Stimulated activated CD4-positive, alpha-beta T cell treated with anti-CD3 and anti-CD28 coated beads, Interleukin-12 subunit alpha, Interleukin-12 subunit beta, amount 100 ng/mL, for 4 hours (primary cell): ENCODE measurements at regions not wholly inside any gene's neighbourhood (a gene's known extent, or its start where the extent isn't known, plus 50 kb on each side); places are given as distances from the start of the nearest gene placed in this dataset.

Source experiments
- DNase-seq: peaks from one replicate; pipeline ENCODE4 v3.0.0-alpha.2; 2020

DNA sequence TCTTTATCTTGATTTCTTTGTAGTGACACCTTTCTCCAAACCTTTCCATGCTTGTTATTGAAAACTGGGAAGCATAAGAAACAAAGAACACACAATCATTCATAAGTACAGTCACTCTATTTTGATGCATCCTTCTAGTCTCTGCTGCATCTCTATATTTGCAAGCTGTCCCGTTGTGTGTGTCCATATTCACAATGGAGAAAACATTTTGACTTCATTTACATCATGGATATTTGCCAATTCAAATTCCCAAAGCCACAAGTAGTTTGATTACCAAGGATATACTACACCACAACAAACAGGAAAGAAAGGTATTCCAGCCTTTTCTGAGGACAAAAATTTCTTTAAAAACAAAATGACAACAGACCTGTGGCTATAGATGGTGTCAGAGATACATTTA, 673.8 kb downstream of the STIM2 start:
- no peak for DNase-seq

DNA sequence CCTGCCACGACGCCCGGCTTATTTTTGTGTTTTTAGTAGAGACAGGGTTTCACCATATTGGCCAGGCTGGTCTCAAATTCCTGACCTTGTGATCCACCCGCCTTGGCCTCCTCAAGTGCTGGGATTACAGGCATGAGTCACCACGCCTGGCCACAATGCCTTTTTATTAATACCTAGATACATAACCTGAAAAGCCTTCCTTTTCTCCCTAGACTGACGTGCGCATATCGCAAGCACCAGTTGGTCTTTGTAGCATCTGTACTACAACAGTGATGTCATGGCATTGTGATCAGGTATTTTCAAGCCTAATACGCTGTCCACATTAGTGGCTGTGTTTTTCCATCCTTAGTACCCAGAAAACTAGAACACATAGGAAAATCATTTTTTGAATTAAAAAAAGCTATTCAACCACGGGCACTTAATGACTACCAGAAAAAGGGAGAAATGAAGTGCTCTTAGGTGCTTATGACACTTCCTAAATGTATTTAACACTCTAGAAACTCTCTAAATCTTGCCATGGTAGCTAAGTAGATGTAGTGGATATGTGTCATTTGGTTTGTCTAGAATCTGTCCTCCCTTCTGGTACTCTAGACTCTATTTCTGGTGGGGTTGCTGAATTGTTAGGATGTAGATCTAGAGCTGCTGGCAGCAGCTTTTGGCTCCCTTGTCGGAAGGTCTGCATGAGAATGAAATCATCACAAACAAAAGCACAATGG, 707.8 kb downstream of the STIM2 start:
- no peak for DNase-seq

DNA sequence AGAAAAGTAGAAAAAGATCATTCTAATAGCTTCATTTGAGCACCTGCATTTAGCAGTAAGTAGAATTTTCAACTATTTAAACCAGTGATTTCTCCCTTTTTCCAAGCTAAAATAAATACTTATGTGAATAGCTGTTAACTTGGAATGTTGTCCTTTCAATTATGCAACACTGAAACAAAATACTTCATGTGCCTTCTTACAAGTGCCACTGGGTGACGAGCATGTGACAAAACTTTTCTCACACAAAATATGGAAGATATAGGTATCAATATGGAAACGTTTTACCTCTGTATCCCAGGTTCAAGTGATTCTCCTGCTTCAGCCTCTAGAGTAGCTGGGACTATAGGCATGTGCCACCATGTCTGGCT, 708.3 kb downstream of the STIM2 start:
- no peak for DNase-seq

DNA sequence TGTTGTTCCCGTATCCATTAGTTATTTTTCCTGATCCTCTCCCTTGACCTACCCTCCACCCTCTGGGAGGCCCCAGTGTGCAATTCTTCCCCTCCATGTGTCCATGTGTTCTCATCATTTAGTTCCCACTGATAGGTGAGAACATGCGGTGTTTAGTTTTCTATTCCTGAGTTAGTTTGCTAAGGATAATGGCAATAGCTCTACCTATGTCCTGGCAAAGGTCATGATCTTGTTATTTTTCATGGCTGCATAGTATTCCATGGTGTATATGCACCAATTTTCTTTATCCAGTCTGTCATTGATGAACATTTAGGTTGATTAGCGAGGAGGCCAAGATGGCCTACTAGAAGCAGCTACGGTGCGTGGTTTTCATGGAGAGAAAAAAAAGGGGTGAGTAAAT, 714.1 kb downstream of the STIM2 start:
- no peak for DNase-seq

DNA sequence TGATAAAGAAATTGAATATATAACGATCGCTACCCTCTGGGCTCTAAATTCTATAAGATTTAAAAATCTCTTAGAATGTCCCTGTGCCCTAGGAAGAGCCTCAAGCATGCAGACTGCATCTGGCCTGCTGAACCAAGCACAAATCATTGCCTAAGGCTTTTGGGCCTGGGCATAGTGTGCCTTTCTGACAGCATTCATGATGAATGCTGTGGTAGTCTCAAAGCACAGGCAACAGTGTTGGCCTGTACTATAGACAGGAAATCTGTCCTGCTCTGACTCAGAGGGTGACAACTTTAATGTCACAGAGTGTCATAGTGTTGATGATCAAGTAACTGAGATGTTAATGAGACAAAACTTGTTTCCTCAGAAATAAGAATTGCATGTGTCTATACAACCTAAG, 717.3 kb downstream of the STIM2 start:
- no peak for DNase-seq

DNA sequence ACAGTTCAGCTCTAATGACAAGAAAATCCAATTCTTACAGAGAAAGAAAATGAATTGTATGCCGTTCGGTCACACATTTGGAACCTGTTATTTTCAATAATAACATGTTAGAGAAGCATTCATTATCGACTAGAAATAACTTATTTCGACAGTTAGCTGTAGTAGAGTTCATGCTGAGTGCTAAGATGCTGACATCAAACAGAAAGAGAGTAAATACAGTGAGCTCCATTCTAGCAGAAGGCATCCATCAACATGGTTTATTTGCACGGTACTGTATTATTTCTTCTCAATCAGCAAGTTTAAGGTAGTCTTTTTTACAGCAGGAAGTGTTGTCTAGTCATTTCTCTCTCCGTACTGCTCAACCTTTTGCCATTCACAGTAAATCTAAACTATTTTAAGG, 732.1 kb downstream of the STIM2 start:
- no peak for DNase-seq

DNA sequence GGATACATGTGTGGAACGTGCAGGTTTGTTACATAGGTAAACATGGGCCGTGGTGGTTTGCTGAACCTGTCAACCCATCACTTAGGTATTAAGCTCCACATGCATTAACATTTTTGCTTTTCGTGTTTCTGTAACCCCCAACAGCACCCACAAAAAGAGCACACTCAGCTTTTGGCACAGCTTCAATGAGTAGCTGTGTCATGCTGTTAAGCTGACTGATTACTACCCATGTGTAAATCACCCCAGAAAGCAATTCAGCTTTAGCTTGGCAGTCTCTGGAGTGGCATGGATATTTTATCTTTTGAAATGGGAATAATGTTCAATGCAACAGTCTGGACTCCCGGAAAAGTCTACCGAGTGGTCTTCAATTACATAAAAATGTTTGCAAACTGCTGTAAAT, 734.3 kb downstream of the STIM2 start:
- no peak for DNase-seq

DNA sequence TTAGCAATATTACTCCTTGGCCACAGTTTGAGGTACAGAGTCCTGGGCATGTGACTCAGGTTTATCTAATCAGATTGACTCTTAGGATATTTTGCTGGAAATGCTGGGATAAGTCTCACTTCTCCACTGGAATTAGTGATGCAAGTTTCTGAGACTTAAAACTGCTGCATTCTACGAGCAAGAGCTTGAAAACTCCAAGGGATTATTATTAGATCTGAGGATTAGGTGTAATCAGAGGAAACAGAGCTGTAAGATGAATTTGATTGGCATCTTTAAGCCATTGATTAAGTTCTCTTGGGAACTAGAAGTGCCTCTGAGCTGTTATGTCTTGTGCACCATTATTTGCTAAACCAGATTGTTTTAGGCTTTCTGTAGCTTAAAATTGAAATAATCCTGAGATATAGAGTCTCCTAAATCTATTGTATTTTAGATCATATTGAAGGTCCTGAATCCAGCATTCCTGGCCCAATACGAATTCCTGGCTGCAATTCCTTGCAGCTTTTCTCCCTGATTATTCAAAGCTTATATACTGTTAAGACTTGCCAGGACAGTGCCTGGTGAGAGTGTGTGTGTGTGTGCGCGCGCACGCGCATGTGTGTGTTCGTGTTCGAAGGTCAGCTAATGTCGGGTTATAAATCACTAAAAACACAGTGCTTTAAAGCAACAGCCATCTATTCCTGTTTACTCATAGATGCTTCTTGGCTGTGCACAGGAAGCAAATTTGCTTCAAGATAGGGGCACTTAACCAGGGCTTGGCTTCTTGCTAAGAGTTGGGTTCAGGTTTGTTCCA, 735.1 kb downstream of the STIM2 start:
- DNase-seq = no peak

DNA sequence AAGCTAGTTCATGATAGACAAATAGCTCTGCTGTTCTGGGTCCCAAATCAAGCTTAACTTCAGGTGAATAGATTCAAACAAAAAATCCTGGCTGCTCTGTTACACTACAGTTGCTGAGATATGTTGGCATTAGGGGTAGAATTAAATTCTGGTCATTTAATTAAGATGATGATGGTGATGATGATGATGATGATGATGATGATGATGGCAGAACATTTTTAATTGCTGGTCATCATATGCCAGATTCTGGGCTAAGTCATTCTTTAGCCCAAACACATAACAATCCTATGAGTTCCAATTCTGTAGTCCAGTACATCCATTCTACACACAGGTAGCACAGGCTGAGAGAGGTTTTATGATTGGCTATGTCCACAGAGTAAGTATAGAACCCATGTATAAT, 741.5 kb downstream of the STIM2 start:
- DNase-seq = no peak

DNA sequence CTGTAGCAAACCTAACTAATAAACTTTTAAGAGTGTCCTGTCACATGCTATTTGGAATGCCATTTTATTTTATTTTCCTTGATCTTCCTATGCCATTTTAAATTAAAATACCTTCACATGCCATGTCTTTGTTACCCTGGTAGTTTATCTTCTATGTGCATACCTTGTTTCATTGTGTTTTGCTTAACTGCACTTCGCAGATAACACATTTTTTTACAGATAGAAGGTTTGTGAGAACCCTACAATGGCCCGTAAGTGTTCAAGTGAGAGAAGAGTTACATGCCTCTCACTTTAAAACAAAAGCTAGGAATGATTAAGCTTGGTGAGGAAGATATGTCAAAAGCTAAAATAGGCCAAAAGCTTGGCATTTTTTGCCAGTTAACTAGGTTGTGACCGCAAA, 744.1 kb downstream of the STIM2 start:
- no peak for DNase-seq

DNA sequence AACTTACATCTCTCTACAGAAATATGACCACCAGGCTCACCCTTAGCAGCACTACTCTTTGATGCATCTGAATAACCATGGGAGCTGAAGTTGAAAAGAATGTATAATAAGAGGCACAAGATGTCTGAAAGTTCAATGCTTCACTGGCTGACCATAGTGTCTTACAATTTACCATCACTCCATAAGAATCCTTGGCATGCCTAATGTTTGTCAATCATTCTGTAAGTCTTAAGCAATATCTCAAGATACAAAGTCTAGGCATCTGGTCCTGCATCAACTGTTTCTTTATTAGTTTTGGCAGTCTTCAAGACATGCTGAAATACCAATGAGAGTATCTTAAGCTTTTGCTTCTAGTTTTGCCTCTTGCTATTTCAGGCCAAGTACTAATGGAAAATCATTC, 755.5 kb downstream of the STIM2 start:
- no peak for DNase-seq

DNA sequence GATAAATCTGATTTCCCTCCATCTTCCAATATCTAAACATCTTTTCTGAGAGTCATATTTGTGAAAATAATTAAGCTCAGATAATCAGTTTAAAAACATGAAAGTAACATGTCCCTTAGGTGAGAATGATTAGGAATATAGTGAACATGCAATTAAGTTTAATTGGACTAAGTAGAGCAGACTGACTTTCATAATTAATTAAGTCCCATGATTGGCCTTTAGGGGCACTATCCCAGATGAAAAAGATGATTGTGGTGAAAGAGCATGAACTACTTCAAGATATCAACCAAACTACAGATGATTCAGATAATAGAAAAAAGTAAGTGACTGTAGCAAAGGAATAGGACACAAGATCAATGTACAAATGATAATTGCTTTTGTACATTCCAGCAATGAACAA, 758.8 kb downstream of the STIM2 start:
- DNase-seq = no peak

DNA sequence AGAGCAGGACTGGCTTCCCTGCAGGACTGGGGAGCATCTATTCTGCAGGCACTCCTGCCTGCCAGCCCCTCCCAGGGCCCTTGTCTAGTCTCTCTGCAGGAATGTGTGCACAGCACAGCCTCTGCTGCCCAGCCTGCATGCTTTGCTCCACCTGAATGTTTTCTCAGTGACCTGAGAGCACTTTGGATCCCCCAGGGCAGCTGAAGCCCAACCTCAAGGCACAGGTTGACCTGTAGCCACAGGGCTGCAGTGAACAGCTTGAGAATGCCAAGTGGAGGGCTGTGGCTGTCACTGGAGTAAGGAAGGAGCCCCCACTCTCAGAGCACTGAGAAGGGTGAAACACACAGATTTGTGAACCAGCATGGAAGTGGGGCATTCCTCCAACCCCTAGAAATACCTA, 760.2 kb downstream of the STIM2 start:
- DNase-seq = no peak

DNA sequence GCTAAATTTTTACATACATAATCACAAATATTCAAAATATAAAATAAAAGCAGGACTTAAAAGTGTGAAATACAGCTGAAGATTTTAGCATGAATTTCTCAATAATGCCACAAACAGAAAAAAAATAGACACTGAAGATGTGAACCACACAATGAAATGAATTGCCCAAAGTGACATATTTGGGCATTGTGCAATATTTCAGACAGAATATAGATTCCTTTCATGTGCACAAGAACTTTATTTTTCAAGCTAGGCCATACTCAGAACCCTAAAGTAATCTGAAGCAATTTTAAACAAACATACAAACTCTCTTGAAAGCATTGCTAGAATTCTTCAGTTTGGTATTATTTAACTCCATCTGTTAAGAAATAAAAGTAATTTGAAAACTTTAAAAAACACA, 764.1 kb downstream of the STIM2 start:
- DNase-seq = no peak

DNA sequence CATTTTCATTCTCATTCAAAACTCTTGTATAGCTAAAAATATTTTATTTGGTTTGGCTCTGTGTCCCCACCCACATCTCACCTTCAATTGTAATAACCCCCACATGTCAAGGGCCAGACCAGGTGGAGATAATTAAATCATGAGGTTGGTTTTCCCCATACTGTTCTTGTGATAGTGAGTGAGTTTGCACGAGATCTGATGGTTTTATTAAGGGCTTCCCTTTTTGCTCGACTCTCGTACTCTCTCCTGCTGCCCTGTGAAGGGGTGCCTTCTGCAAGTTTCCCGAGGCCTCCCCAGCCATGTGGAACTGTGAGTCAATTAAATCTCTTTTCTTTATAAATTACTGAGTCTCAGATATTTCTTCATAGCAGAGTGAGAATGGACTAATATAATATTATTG, 768.0 kb downstream of the STIM2 start:
- DNase-seq = no peak

DNA sequence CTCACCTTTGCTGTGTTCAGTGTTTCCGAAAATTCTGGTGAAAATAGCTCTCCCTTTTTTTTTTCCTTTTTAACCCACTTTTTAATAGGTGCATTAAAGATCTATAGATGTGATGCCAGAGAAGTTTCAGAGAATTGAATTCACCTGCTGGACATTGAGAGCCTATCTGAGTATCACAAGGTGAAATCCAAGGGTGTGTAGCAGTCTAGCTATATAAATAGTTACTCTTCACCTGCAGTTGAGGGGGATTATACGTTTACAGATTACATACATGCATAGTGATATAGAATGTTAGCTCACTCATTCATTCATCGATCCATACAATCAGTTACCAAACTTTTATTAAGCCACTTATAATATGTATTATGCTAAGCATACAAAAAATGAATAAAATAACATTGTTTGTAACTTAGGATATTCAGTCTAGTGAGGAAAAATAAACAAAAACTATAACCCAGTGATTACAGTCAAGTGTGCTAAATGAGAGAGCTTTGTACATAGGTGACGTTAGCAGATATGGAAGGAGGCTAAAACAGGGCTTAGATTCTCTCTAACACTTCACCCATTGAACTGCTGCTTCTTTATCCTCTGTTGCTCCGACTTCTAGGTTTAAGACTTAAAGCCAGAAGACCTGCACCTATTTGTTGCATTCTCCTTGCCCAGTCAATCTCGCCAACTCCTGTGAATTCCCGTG, 769.0 kb downstream of the STIM2 start:
- no peak for DNase-seq

DNA sequence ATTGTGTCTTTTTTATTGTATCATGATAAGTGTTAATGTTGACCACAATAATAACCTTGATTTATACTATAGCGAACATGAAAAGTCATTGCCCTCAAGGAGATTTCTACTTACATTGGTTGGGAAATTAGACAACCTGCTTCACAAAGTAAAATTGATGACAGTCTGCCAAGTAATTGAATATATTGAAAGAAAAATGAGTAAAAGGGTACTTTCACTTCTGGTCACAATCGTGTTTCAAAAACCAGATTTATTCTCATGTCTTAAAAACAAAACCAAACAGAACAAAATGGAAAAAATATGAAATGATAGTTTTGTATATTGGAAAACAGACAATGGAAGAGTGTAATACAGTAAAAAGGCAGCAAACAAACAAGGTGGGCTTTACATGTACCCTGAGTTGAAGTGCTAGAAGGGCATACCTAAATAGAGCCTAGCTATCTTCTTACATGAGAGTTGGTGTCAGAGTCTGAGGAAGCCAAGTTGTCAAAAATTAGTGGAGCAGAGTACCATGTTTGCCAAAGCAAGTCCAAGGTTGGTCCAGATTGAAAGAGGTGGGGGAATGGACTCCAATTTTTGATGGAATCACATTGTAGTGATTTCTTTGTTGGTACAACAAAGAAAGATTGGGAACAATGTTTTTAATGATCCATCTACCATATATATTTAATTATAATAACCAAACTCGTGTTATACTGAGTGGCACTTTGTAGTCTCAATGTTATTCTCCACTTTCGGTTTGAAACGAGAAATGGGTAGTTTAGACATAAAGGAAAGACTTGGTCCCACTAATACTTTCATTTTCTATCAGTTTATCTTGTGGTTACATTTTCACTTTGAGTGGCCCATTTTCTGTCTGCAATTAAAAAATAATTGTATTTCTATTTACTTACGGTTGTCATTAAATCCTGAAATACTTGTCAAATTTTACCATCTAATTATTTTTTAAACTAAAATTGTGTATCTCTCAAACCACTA, 775.6 kb downstream of the STIM2 start:
- DNase-seq = no peak

DNA sequence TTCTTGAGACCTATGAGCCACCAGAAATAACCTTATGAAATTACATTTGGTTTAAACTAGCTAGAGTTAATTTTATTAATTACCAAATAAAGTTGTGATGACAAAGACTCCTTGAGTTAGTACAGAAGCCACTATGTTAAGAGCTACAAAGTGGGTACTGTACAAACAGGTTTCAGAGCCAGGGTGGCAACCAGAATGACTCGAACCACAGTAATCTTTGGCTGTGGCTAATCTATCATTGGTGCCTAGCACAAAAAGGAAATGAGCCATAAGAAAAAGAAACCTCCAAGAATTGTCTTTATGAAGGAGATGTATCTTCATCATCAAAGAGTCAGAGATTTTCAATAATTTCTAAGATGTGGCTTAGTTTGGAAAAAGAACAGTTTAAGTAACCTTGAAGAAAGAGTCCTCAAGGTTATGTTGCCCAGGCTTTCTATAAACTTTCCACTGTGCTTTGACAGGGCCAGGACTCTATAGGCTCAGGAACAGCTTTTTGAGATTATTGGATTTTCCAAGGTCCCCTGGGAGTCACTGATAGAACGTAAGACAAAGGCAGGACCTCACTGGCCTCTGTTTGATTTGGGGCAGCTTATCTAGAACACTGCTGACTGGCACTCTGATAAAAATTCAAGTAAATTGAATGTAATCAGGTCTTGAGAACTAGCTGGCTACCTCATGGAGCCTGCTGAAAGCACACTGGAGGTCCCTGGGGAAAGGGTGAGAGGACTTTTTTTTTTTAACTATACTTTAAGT, 777.7 kb downstream of the STIM2 start:
- DNase-seq = no peak

DNA sequence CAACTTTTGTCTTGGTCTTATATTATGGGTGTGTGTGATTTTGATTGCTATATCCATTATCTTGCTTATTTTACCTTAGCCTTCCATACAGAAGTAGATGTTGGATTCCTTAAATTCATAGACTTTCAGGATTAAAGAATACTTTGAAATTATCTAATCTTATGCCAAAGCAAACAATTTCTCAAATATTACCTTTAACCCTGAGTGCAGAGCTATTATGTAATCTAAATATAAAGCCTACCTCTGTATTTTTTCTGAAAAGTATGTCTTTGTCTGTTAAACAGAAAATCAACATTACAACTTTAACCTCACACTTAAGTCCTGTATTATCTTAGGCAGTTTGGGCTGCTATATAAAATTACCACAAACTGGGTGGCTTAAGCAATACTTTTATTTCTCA, 782.5 kb downstream of the STIM2 start:
- DNase-seq = no peak

DNA sequence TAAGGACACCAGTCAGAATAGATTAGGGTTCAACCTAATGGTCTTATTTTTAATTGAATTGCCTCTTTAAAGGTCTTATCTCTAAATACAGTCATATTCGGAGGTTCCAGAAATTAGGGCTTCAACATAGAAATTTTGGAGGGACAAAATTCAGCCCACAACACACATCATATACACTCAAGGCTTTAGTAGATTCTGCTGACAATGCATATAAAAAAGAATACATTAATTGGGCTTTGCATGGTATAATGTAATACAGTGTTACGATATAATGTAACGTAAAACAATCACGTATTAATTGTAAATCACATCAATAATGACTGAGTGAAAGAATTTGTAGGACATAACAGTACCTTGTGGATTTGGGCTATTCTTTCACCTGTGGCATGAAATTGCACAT, 787.8 kb downstream of the STIM2 start:
- no peak for DNase-seq

DNA sequence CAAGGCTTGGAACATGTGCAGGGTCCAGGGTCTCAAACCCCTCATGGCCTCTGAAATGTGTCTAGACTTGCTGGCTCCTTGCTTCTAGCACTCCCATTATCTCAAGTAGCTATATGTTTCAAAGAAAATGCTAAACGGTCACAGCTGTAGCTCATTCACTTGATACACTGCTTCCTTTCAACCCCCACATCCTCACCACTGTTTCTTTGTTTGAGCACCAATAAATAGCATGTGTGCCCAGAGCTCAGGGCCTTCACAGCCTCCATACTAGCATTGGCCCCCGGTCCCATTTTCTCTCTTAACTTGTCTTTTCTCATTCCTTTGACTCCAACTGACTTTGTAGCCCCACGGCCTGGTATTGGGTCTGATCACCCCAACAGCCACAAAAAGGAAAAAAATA, 801.8 kb downstream of the STIM2 start:
- no peak for DNase-seq

DNA sequence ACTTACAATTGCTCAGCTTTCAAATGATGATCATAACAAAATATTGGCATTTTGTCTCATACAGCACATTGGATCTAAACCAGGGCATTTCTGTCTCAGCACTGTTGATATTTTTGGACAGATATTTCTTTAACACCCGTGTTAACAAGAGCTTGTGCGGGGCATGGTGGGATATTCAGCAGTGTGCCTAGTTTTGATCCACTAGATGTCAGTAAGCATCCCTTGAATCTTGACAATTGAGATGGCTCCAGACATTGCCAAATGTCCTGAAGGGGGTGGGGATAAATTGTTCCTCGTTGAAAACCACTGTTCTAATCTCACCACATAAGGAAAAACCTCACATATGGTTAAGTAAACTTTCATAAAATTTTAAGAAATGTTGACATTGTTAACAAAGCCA, 806.3 kb downstream of the STIM2 start:
- no peak for DNase-seq
